Bronchial epithelial cell (primary cell): ENCODE measurements at regions not wholly inside any gene's neighbourhood (a gene's known extent, or its start where the extent isn't known, plus 50 kb on each side); places are given as distances from the start of the nearest gene placed in this dataset.

Source experiments
- DNase-seq: peaks from one replicate; pipeline ENCODE4 v3.0.0-alpha.2; 2010; ENCODE audit warnings: low read depth
- FAIRE-seq: peaks from 2 replicates; lab custom pipeline; 2011; peaks lifted over from hg19 to GRCh38; lab: Jason Lieb, UNC
- H3K27me3 ChIP-seq: 2 replicates; pipeline ENCODE4 v1.5.1; 2011; ENCODE audit warnings: low read length; ENCODE audit not compliant: control insufficient read depth, insufficient read depth
- H3K36me3 ChIP-seq: 2 replicates; pipeline ENCODE4 v1.5.1; 2011; ENCODE audit warnings: low read length; ENCODE audit not compliant: control insufficient read depth, insufficient read depth
- H3K4me3 ChIP-seq: 2 replicates; pipeline ENCODE4 v1.5.1; 2011; ENCODE audit warnings: mild to moderate bottlenecking, low read depth, low read length, control low read depth
- TF ChIP-seq, protein P1 (sequence below): IDR thresholded peaks from 2 replicates; pipeline ENCODE4 v1.5.1; 2011; ENCODE audit warnings: mild to moderate bottlenecking, moderate library complexity, low read length, control low read depth, inconsistent platforms; ENCODE audit not compliant: insufficient read depth, severe bottlenecking

DNA sequence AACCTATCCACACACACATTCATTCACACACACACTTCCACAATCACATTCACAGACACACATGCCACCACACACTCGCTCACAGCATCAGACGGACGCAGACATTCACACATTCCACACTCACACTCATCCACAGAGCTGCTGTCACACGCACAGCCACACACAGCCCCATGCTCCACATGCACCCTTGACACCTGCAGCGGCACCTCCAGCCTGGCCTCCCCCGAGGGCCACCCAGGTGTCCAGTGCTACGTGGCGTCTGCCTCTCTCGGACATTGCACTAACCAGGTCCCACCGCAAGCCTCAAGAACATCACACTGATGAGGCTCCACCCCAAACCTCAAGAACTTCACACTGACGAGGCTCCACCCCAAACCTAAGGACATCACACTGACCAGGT is 155.2 kb downstream of the RBFOX3 start:
- DNase-seq (no peak), FAIRE-seq (no peak)
- TF ChIP-seq, protein P1, sequence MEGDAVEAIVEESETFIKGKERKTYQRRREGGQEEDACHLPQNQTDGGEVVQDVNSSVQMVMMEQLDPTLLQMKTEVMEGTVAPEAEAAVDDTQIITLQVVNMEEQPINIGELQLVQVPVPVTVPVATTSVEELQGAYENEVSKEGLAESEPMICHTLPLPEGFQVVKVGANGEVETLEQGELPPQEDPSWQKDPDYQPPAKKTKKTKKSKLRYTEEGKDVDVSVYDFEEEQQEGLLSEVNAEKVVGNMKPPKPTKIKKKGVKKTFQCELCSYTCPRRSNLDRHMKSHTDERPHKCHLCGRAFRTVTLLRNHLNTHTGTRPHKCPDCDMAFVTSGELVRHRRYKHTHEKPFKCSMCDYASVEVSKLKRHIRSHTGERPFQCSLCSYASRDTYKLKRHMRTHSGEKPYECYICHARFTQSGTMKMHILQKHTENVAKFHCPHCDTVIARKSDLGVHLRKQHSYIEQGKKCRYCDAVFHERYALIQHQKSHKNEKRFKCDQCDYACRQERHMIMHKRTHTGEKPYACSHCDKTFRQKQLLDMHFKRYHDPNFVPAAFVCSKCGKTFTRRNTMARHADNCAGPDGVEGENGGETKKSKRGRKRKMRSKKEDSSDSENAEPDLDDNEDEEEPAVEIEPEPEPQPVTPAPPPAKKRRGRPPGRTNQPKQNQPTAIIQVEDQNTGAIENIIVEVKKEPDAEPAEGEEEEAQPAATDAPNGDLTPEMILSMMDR = no peak
- Histone ChIP-seq H3K4me3 (no peak overlapping the region), H3K36me3 (no peaks in the 10 kb centered on the region), H3K27me3 (no peaks in the 10 kb centered on the region)

DNA sequence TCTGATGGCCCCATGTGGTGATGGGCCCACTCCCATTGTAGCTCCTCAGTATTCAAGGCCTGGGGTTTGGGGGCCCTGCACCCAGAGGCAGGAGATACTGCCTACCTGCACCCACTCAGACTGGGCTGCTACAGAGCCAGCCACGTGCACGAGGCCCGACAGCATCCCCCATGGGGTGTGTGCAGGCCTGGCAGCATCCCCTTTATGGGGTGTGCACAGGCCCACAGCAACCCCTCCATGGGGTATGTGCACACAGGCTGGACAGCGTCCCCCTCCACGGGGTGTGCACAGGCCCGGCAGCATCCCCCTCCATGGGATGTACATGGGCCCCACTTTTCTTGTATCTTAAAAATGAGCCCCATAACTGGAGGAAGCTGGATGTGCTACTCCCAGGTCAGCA is 156.0 kb downstream of the RBFOX3 start:
- H3K4me3 ChIP-seq = no peak overlapping the region
- no peaks in the 10 kb centered on the region for H3K36me3 ChIP-seq
- DNase-seq (no peak), FAIRE-seq (no peak)
- H3K27me3 ChIP-seq = no peaks in the 10 kb centered on the region
- TF ChIP-seq, protein P1 = no peak

DNA sequence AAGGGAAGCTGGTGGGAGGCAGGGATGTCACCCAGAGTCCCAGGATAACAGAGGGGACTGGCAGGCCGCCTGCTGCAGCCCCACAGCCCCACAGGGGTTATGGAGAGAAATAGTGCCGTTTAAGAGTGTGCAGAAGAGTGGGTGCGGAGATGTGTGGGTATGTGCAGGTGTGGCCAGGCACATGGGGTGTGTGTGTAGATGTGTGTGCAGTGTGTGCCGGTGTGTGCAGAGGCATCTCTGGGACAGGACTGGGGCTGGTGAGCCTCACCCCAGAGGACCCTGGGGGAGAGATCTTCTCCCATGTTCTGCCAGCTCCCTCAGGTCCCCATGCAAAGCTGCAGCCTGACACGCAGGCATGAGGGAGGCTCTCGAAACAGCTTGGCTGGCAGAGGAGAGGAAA is 157.4 kb downstream of the RBFOX3 start:
- H3K4me3 ChIP-seq = no peak overlapping the region

DNA sequence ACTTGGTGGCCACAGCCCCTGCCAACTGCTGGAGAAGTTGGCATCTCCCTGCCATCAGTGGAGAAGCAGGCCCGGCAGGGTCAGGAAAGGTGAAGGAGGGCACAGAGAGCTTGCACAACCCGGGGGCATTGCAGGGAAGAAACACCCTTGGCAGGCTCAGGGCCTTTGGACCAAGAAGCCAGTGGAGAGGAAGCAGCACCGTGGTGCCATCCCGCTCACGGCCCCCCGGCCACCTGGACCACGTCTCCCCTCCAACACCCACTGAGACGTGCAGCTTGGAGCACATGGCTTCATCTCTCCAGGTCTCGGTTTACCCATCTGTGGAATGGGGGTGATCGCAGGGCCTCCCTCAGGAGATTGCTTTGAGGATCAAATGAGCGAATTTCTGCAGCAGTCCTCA is 158.1 kb downstream of the RBFOX3 start:
- Histone ChIP-seq H3K27me3 (no peaks in the 10 kb centered on the region), H3K36me3 (no peaks in the 10 kb centered on the region), H3K4me3 (no peak overlapping the region)
- DNase-seq = no peak
- TF ChIP-seq, protein P1 = no peak
- FAIRE-seq = no peak

More for the DNA sequence above, 157.4 kb downstream of the RBFOX3 start:
- H3K36me3 ChIP-seq = no peaks in the 10 kb centered on the region
- FAIRE-seq (no peak), DNase-seq (no peak)
- H3K27me3 ChIP-seq = no peaks in the 10 kb centered on the region
- TF ChIP-seq, protein P1 = no peak

DNA sequence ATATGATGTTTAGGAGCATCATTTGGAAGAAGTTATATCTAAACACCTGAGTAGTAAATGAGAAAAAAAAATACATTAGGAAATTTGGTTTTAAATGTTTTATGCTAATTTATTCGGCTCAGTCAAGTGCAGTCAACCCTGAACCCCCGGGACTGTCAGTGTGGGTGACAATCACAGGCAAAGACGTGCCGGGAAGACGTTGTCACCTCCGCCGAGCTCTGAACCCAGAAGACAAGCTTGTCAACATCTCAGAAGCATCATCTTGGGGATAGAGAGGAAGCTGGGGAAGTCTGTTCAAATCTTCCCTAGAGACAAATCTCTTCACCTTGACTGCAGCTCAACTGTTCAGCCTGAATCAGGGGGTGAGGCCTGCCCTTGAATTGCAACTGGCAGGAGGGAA is 159.7 kb downstream of the RBFOX3 start:
- no peaks in the 10 kb centered on the region for H3K27me3 ChIP-seq
- TF ChIP-seq, protein P1 = no peak
- no peaks in the 10 kb centered on the region for H3K36me3 ChIP-seq
- H3K4me3 ChIP-seq = no peak overlapping the region
- FAIRE-seq (no peak), DNase-seq (no peak)

DNA sequence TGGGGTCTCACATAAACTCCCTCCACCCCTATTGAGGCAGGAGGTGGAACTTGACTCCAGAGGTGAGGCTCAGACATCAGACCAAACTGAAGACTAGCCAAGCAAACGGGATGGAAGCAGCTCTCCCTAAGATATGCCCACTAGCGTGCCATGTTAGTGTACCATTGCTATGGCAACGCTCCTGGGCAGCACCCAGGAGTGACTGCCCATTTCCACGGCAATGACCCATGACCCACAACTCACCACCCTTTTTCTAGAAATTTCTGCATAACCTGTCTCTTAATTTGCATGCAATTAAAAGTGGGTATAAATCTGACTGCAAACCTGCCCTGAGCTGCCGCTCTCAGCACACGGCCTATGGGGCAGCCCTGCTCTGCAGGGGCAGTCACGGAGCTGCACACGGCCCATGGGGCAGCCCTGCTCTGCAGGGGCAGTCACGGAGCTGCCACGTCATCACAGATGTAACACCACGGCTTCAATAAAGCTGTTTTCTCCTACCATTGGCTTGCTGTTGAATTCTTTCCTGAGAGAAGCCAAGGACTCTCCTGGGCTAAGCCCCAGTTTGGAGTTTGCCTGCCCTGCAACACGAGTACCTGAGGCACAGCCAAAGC is 164.3 kb downstream of the RBFOX3 start:
- DNase-seq = no peak
- no peaks in the 10 kb centered on the region for H3K36me3 ChIP-seq
- TF ChIP-seq, protein P1 = no peak
- no peak for FAIRE-seq
- H3K27me3 ChIP-seq = no peaks in the 10 kb centered on the region
- no peak overlapping the region for H3K4me3 ChIP-seq
